ENCODE measurements at regions not wholly inside any gene's neighbourhood (a gene's known extent, or its start where the extent isn't known, plus 50 kb on each side); places are given as distances from the start of the nearest gene placed in this dataset.
"Not testable (repeated sequence)": the region's sequence is repeated elsewhere in the genome, so short reads cannot be mapped to it uniquely, and the experiment has no call there.

DNA sequence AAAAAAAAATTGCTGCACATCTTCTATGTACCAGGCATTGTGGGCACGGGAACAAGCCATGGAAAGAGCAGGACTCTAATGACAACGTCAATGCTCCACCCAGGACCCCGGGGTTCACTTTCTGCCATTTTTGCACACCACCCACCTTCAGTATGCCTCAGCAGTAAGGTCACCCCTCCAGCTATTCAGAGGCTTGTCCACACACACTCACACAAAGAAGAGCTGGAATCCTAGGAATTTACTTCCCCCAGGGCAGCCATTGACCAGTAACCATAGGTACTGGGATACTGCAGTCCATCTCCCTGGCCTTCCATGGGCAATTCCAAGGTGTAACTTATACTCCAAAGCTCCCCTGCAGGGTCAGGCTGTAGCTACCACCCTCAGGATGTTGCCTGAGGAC is 170.8 kb downstream of the SUCLG1 start:
- no peak for DNase-seq (ENCODE audit: low read depth, low spot score)

DNA sequence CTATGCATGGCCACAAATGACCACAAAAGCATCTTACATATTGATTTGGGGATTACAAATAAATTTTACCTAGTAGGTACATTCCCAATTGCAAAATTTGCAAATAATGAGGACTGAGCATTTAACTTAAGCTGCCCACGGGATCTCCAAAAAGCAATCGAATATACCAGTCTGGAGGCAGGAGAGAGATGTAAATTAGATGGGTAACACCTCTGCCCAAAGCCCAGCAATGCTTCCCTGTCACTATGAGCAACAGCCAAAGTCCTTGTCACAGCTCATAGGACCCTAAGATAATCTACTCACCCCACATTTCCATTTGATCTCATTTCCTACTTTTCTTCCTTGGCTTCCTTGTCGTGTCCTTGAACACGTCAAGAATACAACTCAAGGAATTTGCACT is 172.2 kb downstream of the SUCLG1 start:
- no peak for DNase-seq (ENCODE audit: low read depth, low spot score)

DNA sequence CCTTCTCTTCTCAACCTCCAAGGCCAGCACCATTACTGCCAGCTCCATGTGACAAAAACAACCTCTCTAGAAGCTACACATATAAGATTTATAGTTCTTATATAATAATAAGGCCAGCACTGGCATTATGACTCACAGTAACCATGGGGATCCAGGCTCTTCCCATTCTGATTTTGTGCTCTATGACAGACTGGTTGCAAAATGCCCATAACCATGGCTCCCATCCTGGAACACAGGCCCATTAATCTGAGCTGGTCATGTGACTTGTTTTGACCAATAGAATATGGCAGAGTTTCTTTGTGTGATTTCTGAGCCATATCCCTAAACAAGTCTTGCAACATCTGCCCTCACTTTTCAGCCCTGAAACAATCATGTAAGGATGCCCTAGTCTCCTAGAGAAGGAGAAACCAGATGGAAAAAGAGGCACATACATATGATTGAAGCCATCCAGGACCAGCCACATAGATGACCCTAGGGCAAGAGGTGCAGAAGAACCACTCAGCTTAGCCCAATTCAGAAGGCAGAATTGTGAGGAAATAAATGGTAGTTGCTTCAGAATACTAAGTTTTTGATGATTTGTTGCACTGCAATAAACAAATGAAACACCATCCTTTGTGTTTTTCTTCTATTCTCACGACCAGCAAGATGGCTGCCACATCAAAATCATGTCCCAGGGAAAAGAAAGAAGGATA is 173.9 kb downstream of the SUCLG1 start:
- DNase-seq (ENCODE audit: low read depth, low spot score), result no peak

DNA sequence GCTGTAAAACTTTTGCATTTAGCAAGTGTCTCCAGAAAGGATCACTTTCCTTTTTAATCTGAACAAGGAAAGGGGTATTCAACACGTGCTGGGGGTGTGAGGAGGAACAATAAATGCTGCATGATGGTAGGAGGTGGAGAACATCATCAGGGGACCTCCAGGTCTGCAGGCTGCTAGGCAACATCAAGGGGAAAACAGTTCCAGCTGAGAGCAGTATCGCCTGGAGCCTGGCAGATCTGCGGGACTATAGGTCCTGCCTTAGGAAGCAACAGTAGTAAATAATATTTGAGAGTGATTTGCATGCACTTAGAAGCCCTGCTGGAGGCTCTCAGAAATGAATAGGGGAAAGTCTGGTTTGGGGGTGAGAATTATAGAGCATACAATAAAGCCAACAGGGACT is 175.6 kb downstream of the SUCLG1 start:
- DNase-seq (ENCODE audit: low read depth, low spot score), result no peak

- DNase-seq (ENCODE audit: low read depth, low spot score), result no peak
These were observed 177.6 kb downstream of the SUCLG1 start for GRCh38 chr2:84281510-84281909.

GRCh38 chr2:84280873-84281272 is 178.2 kb downstream of the SUCLG1 start:
- DNase-seq (ENCODE audit: low read depth, low spot score), result no peak

DNA sequence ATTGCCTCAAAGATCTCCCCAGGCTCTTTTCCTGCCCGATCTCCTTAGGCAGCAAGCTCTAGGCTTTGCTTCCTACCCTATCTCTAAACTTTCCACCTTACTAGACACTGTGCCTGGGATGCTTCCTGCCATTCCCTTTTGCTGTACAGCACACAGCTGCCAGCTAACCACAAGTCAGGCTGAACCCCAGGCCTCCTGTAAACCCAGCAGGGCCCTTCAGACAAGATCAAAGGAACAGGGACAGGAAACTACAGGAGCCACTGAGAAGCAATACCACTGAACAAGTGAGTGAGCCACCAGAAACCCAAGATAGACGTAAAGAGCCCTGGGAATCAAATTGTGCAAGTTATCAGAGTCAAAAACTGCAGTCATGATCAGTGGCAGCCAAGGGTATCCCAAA is 180.7 kb downstream of the SUCLG1 start:
- no peak for DNase-seq (ENCODE audit: low read depth, low spot score)

GRCh38 chr2:84276590-84277255 is 182.4 kb downstream of the SUCLG1 start:
- no peak for DNase-seq (ENCODE audit: low read depth, low spot score)

DNA sequence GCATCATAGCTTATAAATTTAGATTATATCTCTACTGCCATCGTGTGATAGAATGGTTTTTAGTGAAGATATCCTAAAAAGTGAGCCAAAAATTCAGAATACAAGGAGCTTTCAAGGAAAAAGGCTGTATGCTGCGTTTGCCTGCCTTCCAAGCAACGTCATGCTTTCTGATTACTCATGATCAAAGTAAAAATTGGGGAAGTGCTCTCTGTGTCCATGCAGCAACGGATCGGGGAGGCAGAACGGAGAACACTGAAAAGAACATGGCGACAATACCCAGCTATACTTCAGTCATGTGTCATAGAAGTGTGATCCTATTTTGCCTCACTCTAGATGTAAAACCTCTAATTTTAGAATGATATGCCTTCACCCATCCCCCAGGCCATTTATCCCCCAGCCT is 185.7 kb downstream of the SUCLG1 start:
- no peak for DNase-seq (ENCODE audit: low read depth, low spot score)

DNA sequence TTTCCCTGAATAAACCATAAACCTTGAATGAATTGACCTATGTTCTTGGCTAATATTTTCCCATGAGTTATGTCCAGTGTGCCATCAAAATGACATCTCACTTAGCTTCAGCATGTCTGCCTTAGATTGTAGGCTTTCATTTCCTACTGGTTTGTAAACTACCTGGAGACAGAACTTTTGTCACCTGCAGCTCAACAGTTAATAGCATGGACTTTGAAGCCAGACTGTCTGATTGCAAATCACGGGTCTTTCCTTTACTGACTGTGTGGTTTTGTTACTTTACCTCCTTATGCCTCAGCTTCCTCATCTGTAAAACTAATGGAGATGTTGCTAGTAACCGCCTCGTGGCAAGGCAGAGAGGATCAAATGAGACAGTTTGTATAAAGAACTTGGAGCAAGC is 187.1 kb downstream of the SUCLG1 start:
- DNase-seq (ENCODE audit: low read depth, low spot score), result no peak

GRCh38 chr2:84257831-84258230 is 201.2 kb downstream of the SUCLG1 start:
- DNase-seq (ENCODE audit: low read depth, low spot score), result no peak

DNA sequence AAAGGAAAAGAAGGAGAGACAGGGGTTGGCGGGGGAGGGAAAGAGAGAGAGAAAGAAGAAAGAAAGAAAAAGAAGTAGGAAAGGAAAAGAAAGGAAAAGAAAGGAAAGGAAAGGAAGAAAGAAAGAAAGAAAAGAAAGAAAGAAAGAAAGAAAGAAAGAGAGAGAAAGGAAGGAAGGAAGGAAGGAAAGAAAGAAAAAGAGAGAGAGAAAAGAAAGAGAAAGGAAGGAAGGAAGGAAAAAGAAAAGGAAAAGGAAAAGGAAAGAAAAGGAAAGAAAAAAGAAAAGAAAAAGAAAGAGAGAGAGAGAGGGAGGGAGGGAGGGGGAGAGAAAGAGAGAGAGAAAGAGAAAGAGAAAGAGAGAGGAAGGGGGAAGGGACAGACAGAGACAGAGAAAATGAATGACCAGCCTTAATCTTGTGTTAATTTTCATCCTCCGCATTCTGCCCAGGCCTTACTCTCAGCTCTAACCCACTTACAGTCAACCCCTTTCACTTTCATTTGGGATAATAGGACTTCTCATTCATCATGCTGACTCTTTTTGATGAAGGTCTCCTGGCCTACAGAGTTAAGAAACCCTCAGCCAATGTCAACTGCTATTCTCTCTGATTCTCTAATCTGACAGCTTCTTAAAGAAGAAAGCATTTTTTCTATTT is 207.3 kb downstream of the SUCLG1 start:
- no peak for DNase-seq (ENCODE audit: low read depth, low spot score)

DNA sequence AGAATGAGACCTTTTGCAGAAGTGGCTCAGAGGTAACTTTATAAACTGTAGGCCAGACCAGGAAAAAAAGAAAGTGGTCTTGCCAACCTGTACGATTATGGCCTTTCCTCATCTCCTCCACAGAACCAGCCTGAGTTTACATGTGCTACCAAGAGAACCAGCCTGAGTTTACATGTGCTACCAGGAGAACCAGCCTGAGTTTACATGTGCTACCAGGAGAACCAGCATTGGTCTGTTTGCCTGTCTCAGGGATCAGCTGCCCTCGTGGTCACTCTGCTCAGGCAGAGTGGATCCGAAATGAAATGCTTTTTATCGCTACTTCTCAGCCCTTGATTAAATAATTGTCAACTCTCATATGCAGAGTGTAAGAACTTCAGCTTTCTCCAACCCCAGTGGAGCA is 209.9 kb downstream of the SUCLG1 start:
- DNase-seq (ENCODE audit: low read depth, low spot score), result no peak

DNA sequence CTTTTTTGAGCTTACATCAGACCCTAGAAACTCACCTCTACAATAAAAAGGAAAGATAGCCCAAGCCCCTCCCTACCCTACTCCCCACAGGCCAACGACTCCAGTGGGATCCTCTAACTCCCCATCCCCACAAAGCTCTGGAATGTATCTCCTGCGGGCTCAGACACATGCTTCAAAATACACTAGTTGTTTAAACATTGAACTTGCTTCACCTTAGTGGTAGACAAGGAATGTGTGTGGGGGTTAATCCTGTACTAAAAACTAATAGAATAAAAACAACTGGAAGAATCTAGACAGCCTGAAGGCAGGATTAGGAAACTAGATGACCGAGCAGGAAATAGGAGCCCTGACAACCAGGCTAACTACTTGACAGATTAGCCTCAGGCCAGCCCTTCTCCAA is 211.5 kb downstream of the SUCLG1 start:
- no peak for DNase-seq (ENCODE audit: low read depth, low spot score)

GRCh38 chr2:84243788-84244733 is 215.0 kb downstream of the SUCLG1 start:
- no peak for DNase-seq (ENCODE audit: low read depth, low spot score)

DNA sequence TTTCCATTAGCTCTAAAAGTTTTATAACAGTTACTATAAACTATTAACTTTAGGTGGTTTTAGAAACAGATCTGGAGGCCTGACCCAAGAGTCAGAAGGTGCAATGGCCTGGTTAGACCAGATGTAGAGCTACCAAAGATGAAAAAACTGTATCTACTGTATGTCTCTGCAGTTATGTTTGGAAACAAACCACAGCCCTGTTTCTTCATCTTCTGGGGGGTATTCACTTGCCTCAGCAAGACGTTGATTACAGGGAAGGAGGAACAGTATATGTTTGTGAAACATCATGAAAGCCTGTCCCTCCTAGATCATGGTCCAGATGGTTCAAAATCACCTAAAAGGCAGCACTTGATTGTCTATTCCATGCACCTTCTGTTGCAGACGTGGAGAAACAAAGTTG is 220.2 kb downstream of the SUCLG1 start:
- no peak for DNase-seq (ENCODE audit: low read depth, low spot score)

DNA sequence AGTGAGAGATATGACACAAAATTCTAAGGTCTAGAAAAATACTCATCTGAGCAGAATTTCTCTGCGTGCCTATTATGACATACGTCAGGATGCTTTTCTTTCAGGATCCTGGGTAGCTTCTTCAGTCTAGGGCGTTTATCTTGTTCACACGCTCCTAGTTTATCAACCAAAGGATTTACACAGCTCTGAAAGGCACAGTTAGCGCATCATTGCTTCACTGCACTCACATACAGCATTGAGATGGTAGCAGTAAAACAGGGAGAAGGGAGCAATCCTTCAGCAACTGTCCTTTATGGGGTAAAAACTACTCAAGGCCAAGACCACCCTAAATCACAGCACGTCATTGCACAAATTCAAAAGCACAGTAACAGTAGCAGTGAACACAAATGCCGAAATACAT is 222.8 kb downstream of the SUCLG1 start:
- no peak for DNase-seq (ENCODE audit: low read depth, low spot score)

GRCh38 chr2:84234103-84234502 is 225.0 kb downstream of the SUCLG1 start:
- DNase-seq (ENCODE audit: low read depth, low spot score), result no peak

DNA sequence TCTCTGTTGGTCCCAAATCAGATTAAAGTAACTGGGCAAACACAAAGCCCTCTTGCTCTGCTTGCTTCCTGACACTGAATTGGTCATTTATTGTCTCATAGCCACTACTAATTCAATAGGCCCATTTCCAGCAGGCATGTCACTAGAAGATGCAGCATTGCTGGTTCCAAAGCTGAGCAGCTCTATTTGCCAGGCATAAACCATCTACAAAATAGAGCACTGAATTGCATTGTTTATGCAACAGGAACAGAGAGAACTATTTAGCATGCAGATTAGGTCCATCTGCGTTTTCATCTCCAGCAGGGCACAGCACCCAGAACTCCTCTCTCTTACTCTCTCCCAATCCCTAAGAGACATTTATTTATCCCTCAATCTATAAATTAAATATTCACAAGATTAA is 227.6 kb downstream of the SUCLG1 start:
- no peak for DNase-seq (ENCODE audit: low read depth, low spot score)

DNA sequence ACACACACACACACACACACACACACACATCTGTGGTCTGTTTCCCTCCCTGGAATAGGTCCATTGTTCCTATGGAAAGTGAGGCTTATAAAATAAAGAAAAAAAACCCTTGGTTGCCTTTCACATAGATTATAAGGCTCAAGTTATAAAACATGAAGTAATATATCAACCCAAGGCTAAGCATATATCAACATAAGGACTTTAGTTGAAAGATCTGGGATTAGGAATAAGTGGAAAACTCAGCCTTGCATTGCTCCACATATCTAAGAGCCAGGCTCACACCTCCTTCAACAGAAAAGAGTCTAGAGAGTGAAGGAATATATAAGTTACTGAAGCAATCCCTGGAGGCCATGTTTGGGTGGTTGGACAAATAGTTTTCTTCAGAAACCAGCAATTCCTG is 235.0 kb downstream of the SUCLG1 start:
- DNase-seq (ENCODE audit: low read depth, low spot score), result no peak

DNA sequence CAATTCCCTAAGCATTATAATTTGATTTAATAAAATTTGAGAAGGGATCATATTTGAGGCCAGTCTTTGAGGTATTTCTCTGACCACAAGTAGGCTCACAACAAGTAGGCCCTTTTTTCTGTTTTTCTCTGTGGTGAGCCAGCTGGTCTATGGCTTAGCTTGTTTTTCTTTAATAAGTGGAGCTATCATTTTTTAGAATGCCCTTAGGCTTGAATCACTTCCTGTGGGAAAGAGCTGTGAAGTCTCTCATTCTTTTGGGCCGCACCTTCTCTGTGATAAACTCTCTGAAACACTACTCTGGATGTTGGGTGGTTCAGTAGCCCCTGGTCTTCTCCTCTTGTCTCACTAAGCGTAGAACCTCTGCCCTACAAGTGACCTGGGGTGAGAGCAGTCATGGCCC is 235.9 kb downstream of the SUCLG1 start:
- no peak for DNase-seq (ENCODE audit: low read depth, low spot score)

GRCh38 chr2:84221102-84221501 is 238.0 kb downstream of the SUCLG1 start:
- not testable (repeated sequence) for DNase-seq (ENCODE audit: low read depth, low spot score)

All from activated CD4-positive, CD25-positive, alpha-beta regulatory T cell treated with anti-CD3 and anti-CD28 coated beads, Interleukin-2, amount 50 U/mL, for 16 hours (primary cell).